ENCODE measurements at regions not wholly inside any gene's neighbourhood (a gene's known extent, or its start where the extent isn't known, plus 50 kb on each side); places are given as distances from the start of the nearest gene placed in this dataset.

DNA sequence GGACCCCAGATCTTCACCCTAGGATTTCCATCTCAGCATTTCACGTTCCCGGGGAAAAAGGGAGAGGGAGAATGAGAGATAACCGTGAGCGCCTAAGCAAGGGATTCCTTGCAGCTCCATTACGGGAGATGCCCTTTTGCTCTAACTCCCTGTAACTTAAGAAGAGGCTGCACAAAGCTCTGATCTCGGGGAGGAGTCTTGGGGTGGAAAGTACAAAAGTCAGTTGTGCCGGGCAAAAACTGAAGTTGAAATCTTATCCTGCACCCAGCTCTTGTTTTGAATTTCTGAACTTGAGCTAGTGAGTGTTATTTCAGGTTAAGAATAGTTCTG, 256.4 kb upstream of the SOX21 start:
- DNase-seq (ENCODE audit: low read depth) = no peak

DNA sequence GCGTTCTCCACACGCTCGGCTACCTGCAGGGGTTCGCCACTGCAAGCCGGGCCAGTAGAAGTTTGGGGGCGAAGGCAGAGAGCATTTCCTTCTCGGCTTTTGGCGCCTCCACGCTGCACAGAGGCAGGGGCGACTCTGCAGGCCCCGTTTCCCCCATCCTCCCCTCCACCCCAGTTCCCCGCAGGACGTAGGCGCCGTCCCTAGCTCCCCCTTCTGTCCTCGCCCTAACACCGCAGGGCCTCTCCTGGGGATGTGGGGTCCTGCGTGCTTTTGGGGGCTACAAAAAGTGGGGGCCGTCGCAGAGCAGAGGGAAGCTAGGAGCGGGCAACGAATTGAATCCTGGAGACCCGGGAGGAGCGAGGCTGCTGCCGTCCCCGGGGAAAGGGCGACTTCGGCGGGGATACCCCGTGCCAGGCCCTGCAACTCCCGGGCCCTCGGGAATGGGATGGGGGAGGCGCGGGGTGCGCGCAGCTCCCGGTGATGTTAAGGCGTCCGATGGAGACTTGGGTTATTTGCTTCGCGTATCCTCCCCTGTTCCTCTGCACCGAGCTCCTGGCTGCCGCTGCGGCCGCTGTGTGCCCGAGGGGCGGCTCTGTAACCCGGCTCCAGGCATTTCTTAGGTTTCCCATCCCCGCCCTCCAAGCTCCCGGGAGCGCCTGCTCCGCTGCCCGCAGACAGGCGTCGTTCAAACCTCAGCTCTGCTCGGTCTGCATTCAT, 255.9 kb upstream of the SOX21 start:
- DNase-seq (ENCODE audit: low read depth) = peak; percentile 37

DNA sequence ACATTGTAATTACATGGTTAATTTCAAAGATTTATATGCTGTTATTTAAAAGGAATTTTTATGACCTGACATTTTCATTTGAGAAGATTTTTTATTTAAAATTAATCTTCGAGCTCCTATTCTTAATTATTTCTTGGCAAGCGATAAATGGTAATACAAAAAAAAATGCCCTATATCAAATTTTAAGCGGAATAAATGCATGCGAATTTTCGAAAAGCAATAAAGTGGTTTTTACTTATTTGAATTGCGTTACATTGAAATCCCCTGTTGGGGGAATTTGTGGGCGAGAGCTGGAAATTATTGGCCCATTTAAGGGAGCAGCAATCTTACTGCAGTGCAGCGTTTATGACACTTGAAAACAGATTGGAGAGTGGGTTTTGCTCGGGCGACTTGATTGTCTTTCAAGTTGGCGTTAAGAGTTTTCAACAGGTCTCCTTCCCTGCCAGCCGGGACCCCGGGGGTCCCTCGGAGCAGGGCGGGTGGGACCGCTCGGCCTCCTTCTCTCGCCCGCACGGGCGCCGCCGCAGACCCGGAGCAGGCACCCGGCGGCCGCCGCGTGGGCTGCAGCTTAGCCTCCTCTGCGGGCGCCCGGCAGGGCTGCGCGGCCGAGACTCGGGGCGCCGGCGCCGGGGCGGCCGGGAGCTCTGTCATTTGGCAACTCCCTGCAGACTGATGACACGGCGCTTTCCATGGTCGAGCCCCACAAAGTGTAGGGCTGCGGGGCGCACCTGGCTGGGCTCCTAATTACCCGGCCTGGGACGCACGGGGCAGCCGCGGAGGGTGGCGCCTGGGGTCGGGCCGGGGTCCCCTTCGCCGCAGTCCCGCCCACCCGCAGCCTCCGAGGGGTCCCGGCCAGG, 255.1 kb upstream of the SOX21 start:
- DNase-seq (ENCODE audit: low read depth) = peak; percentile 37

DNA sequence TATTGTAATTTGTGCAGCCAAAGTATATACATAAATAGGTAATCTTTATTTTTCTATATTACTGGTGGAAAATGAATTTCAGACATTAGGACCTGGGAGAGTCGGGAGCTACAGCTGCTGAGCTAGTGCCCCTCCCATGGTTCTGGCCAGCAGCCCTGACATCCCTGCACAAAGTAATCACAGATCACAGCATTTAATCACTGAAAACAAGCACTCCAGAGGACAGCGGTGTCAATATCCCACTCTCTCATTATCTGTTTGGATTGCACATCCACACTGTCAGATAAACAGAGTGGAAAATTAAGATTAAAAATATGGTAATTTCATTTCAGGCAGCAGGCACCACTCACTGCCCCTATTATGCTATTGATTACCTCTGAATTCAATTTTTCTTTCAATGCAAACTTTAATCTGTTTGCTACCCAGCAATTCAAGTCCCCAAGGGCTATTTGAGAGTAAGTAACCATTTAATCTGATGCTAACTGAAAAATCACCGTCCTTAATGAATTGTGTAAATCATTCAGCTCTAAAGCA, 254.1 kb upstream of the SOX21 start:
- DNase-seq (ENCODE audit: low read depth) = no peak

DNA sequence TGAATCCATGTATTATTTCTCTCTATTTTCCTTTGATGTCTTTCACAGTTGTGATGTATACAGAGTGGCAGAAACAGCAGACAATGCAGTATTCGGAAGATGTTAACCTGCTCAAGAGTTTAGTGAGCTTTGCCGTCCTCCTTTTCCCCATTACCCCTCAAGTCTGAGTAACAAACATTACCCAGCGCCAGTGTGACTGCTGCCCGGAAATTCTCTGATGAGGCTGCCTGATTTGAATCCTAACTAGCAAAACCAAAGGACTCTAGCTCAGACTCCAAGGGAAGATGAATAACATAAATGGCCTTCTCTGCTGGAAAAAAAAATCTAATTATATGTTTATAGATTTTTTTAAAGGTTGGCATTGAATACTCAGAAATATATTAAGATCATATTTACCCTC, 247.3 kb upstream of the SOX21 start:
- DNase-seq (ENCODE audit: low read depth) = no peak

DNA sequence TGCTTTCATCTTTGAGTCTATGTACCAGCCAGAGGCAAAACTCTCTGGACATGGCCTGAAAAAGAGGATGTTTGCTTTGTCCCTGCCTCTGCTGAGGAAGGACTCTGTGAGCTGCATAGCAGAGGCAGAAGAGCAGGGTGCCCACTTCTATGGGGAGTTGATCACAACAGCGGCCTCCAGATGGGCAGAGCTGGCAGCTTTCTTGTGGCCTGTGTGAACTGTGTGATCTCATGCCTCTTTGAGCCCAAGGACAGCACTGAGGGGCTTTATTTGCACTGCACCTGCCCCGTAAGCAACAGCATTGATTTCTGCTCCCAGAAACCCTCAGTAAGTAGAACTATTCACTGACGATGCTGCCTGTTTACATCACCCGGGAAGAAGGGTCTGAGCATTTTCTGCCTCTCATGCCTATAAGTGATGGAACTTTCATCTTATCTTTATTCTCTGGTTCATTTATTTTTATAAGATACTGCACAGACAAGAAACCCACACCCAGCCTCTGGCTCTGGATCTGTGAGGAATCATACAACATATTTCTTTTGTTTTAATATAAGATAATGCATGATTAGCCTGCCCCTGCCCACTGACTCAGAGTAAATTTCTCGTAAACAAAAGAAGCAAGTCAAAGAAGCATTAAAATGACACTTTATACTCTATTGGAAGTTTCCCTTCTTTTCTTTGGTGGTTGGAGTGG, 244.2 kb upstream of the SOX21 start:
- no peak for DNase-seq (ENCODE audit: low read depth)

DNA sequence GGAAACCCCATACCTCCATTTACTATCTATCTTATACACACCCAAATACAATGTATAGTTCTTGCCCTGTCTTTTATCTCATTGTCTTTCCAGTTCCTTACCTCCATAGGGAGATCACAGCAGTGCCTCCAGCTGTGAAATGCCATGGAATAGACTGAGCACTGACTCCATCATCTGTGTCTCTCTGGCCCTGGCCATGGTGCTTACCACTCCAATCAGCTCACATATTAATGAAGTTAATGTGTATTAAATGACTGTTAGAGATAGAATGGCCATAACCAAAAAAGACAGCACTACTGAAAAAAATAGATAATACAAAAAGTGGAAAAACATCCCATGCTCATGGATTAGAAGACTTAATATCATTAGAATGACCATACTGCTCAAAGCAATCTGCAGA, 240.4 kb upstream of the SOX21 start:
- no peak for DNase-seq (ENCODE audit: low read depth)

DNA sequence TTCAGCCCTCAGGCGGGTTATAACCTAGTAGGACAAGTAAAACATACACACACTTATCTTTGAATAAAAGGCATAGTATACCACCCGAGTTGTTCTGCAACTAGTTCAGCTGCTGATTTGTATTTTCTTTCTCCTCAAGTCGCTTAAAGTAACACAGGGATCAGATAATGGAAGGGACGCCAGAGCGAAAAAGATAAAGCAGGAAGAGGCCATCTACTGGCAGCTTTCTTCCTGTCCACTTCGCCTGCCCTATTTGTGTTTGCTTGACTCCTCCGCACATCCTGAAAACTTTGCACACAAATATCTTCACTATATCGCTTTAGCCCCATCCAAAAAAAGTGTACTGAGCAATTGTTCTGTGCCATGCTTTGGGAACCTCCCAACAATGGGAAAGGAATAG, 238.0 kb upstream of the SOX21 start:
- DNase-seq (ENCODE audit: low read depth) = no peak

DNA sequence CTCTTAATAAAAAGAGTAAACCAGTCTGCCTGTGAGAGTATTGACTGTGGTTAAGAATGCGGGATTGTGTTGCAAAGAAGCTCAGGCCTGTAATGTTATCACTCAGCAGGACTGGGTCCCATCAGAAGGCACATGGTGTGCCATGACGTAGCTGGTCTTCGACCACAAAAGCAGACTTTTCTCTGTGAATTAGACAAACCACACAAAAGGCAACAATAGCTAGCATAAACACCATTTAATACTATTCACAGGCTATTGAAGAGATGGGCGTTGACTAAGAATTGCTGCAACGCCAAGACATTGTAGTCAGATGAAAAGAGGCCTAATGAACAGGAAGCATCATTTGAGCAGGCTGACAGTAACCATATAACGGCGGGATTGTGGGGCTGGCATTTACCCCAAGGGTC, 235.6 kb upstream of the SOX21 start:
- DNase-seq (ENCODE audit: low read depth) = no peak

DNA sequence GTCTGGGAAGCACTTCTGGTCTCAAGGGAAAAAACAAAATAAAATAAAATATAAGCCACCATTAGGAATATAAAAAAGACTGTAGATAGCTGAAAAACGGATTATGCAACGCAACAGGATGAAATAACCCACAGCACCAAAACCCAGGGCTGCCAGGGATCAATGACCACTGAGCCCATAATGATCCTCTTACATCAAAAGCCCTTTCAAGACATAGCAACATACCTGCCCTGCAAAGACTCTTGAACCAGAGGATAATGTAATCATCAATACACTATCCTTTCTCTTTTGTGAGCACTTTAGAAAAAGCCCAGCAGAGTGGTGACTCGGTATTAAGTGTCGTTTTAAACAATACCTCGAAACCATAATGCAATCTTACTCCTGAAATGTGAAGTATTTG, 235.0 kb upstream of the SOX21 start:
- DNase-seq (ENCODE audit: low read depth) = no peak

DNA sequence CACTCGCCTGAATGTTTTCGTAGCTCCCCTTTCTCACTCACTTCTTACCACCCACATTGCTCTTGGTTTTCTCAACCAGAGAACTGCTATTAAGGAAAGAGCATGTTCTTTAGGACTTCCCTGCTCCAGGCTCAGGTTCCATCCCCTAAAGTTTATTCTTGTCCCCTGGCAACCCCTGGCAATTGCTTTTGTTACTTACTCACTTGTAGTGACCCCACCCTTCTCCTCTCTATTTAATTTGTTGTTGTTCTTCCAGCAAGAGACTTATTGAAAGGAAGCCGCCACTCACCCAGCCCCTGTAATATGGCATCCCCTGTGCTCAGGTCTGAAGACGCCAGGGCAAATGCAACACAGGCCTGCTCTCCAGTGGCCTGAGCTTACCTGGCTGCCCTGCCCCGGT, 233.7 kb upstream of the SOX21 start:
- DNase-seq (ENCODE audit: low read depth) = no peak

DNA sequence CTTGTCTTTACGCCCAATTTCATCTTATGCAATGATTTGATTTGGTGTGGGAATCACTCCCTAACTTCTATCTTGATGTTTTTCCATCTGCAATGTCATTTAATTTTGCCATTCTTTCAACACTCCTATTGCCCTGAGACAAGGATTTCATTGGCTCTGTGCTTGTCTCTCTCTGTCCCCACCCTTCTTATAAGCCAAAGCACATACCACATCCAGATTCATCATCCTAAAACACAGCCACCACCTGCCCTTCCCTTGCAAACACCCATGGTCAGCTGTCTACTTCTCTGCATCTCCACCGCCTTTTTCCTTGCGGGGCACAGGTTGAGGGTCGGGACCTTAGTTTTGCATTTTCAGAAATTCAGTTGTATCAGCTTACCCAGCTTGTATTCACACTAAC, 225.8 kb upstream of the SOX21 start:
- DNase-seq (ENCODE audit: low read depth) = no peak

DNA sequence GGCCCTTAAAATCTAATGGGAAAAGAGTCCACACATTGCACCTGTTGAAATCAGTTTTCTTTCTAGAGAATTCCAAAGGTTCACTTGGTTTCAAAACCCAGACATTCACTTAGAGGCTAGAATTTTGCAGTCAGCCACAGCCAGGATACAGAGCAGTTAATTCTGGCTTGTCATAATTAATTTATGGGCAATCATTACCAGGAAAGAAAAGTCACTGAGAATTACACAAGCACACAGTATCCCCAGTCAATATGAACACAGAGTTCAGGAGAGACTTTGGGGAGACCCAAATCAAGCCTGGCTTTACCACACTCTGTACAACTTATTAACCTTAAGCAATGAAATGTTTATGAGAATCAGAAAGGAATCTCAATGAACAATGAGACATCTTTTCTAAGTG, 224.3 kb upstream of the SOX21 start:
- DNase-seq (ENCODE audit: low read depth) = no peak

DNA sequence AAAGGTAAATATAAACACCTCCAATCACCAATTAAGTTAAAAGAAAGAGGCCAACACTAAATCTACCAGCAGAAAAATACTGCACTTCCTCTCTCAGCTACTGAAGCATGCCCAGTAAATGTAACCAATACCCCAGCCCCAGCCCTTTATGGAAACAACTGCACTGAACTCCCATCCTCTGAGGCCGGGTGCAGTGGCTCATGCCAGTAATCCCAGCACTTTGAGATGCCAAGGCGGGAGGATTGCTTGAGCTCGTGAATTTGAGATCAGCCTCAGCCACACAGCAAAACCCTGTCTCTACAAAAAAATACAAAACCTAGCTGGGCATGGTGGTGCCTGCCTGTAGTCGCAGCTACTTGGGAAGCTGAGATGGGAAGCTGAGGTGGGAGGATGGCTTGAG, 221.6 kb upstream of the SOX21 start:
- DNase-seq (ENCODE audit: low read depth) = no peak

DNA sequence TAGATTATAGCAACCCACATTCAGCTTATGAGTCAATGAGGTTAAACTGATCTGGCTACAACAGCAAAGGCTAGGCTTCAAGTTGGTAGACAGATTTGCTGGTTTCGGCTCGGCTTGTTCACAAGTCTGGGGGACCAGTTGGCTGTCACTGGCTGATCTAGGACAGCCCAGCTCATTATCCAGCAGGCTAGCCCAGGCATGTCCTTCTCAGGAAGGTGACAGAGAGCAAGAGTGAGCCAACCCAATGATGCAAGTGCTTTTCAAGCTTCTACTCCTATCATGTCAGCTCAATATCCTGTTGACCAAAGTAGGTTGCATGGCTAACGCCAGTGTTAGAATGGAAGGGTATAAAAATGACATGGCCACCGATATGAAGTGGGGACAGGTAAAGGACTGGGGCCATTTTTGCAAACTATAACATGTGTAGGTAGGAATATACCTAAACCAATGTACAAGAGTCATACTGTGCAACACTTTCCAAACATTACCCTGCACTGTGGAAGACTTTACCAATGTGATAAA, 220.9 kb upstream of the SOX21 start:
- DNase-seq (ENCODE audit: low read depth) = no peak

DNA sequence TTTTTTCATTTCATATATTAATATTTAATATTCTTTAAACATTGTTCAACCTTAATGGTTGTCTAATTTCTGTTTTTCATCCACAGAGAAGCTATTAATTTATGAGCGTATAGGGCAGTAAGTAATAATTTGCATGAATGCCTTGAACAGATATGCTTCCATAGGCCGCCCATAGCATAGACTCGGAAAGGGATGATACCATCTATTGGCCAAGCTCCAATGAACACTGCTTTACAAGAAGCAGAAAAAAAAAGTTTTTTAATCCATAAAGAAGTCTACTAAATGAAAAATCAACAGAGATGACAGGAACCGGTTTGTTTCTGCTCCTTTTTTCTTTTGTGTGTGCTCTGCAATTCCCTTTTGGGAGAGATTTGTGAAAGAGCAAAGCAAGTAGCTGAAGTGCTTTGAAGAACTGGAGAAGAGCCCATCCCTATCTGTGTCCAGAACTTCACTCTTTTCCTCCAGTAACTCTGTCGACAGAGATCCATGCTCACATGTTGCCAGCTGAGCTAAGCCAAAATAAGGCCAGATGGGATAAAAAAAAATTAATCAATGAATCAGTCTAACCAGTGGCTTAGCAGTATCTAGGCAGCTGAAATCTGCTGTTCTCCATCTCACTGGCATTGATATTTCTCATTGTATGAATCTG, 215.9 kb upstream of the SOX21 start:
- DNase-seq (ENCODE audit: low read depth) = no peak

DNA sequence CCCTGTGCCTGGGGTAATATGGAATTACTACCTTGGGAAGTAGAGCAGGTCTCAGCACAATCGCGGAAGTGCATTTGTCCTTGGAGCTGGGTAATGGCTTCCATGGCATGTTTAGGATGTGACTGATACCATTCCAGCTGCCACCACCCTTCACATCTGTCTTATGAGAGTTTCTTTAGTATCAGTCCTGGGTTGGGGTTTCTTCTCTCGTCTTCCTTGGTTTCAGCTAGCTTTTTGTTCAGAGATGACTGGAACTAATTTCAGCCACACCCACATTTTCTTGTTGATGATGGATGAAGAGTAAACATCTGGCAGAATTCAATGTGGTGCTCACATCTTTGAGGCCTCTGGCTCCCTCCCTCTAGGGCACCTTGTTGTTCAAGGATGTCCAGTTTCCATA, 212.9 kb upstream of the SOX21 start:
- no peak for DNase-seq (ENCODE audit: low read depth)

DNA sequence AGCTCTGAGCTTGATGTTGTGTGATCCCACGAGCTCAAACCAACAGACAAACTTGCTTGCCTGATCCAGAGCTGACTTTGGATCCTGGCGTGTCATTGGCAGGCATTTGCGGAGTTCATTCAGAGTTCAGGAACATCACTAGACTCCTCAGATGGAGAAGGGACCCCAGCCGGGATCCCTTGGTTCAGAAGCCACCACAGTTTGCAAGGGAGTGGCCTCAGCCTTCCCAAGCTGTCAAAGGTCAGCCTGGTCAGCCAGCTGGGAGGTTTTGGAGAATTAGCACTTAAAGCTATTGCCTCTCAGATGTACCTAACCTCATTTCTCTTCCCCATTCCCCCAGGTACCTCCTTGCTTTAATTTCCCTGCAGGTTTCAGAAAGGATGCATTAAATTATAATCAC, 208.8 kb upstream of the SOX21 start:
- DNase-seq (ENCODE audit: low read depth) = no peak

DNA sequence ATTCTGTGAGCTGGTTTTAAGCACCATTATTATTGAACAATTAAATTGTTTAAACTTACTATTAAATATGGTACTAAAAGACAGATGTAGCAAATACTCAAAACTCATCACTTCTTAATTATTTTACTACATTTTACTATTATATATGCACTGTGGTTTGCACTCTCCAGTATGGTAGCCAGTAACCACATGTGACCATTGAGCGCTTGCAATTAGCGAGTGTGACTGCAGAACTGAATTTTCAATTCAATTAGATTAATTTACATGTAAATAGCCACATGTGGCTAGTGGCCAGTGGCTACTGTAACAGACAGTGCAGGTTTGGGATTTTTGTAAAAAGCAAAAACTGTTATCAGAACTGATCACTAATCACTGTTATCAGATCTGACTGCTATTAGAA, 208.2 kb upstream of the SOX21 start:
- no peak for DNase-seq (ENCODE audit: low read depth)

DNA sequence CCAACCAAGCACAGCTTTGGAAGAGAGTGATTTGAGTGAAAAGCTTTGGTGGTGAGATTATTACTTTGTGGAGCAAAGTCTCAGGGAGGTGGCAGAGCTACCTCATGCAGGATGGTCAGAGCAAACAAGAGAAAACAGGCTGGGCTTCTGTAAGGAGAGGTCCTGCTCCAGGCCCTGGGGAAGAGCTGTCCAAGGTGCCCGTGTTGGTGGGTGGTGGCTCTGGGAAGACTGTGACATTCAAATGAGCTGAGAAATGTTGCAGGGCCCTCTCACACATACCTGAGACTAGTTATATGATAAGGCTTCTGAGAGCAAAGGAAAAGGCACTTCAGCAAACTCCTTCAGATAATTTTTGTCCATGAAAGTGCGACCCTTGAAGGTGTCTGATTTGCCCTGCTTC, 205.5 kb upstream of the SOX21 start:
- DNase-seq (ENCODE audit: low read depth) = no peak

DNA sequence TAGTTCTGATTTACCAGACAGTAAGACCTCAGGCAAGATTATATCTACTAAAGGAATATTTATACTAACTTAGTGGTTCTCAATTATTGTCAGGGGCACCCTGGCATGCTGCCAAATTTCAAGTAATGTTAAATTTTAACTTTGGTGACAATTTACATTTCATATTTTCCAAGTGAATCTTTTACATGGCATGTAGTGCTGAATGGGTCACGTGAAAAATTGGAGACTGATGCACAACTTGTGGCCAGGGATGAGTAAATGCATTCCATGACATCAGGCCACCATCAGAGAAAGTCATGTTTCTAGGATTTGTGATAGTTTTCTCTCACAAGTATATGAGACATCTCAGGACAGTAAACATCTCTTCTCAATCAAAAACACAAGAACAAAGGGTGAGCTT, 202.6 kb upstream of the SOX21 start:
- peak; percentile 17 for DNase-seq (ENCODE audit: low read depth)

DNA sequence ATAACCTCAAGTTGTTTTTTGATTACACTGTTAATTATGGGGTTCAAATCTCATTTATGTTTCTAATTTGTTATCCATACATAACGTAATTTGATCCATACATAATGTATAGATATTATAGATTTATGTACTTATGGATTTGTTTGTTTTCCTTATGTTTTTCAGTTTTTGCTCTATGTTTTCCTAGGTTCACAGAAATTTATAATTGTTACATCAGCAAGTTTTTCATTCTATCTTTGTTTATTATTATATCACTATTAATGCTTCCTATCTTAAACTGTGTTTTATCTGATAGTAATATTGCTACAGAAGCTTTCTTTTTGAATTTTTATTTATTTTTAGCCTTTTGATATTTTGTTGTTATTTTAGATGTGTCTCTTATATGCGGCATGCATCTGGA, 194.3 kb upstream of the SOX21 start:
- DNase-seq (ENCODE audit: low read depth) = no peak
